GM12878 (cell line): ENCODE measurements at regions not wholly inside any gene's neighbourhood (a gene's known extent, or its start where the extent isn't known, plus 50 kb on each side); places are given as distances from the start of the nearest gene placed in this dataset.

Experiments used
- ATF2 ChIP-seq: IDR thresholded peaks from 2 replicates; pipeline ENCODE4 v1.6.1; 2012; ENCODE audit warnings: low read length, inconsistent platforms
- ATF7 ChIP-seq: fragments of 450-650 bp; IDR thresholded peaks from 2 replicates; pipeline ENCODE4 v1.6.1; 2016; ENCODE audit warnings: low read depth, mild to moderate bottlenecking
- CBX3 ChIP-seq: fragments of 200-600 bp; sonication (generic); IDR thresholded peaks from 2 replicates; pipeline ENCODE4 v1.6.1; 2016; ENCODE audit warnings: low read depth, borderline replicate concordance
- CHD2 ChIP-seq: IDR thresholded peaks from 2 replicates; pipeline ENCODE4 v1.6.1; 2011; ENCODE audit warnings: low read depth, low read length, improper control_type of control experiment, borderline replicate concordance
- MLLT1 ChIP-seq: fragments of 450-650 bp; IDR thresholded peaks from 2 replicates; pipeline ENCODE4 v1.6.1; 2016; ENCODE audit warnings: mild to moderate bottlenecking
- NRF1 ChIP-seq: conservative IDR thresholded peaks from 2 replicates; pipeline ENCODE4 v1.6.1; 2011; ENCODE audit warnings: mild to moderate bottlenecking, low read depth, low read length, improper control_type of control experiment
- PKNOX1 ChIP-seq: fragments of 450-650 bp; IDR thresholded peaks from 2 replicates; pipeline ENCODE4 v1.6.1; 2016; ENCODE audit warnings: mild to moderate bottlenecking
- RUNX3 ChIP-seq: IDR thresholded peaks from 2 replicates; pipeline ENCODE4 v1.6.1; 2012; ENCODE audit warnings: low read length, inconsistent platforms
- SMAD1 ChIP-seq: fragments of 450-650 bp; IDR thresholded peaks from 2 replicates; pipeline ENCODE4 v1.6.1; 2018; ENCODE audit warnings: mild to moderate bottlenecking, low read depth; ENCODE audit not compliant: partially characterized antibody
- SMAD5 ChIP-seq: IDR thresholded peaks from 2 replicates; pipeline ENCODE4 v1.6.1; 2016; ENCODE audit warnings: antibody characterized with exemption, low read depth
- SMARCA5 ChIP-seq: fragments of 450-650 bp; IDR thresholded peaks from 2 replicates; pipeline ENCODE4 v1.6.1; 2017; ENCODE audit warnings: mild to moderate bottlenecking
- ZBTB11 ChIP-seq: fragments of 450-650 bp; formaldehyde crosslinking; IDR thresholded peaks from 2 replicates; pipeline ENCODE4 v1.5.0; 2022; ENCODE audit warnings: mild to moderate bottlenecking, missing genetic modification characterization
- ZBTB40 ChIP-seq: fragments of 450-650 bp; IDR thresholded peaks from 2 replicates; pipeline ENCODE4 v1.6.1; 2016; ENCODE audit warnings: mild to moderate bottlenecking, moderate library complexity, borderline replicate concordance
- ZNF592 ChIP-seq: fragments of 450-650 bp; IDR thresholded peaks from 2 replicates; pipeline ENCODE4 v1.6.1; 2017; ENCODE audit warnings: mild to moderate bottlenecking, moderate library complexity

- TF ChIP-seq MLLT1 (no peak), SMAD1 (no peak), ATF7 (0 out of 2 replicates have a peak, but pooled peaks have one; percentile 15), CBX3 (no peak), SMARCA5 (no peak), ZNF592 (no peak), ZBTB11 (CRISPR knock-in tag) (no peak), ZBTB40 (no peak), PKNOX1 (peak; percentile 46), CHD2 (no peak), SMAD5 (no peak), RUNX3 (peak; percentile 79), NRF1 (no peak), ATF2 (peak; percentile 74)
These were observed 127.2 kb upstream of the IL12A start (continued) for GRCh38 chr3:159861369-159861987.
